ENCODE measurements at regions not wholly inside any gene's neighbourhood (a gene's known extent, or its start where the extent isn't known, plus 50 kb on each side); places are given as distances from the start of the nearest gene placed in this dataset.
"Not testable (repeated sequence)": the region's sequence is repeated elsewhere in the genome, so short reads cannot be mapped to it uniquely, and the experiment has no call there.

GRCh38 chr5:125081101-125081500 lies 334.7 kb upstream of the ZNF608 start:
- DNase-seq = no peak

GRCh38 chr5:125083981-125084380 lies 337.5 kb upstream of the ZNF608 start:
- peak; percentile 49 to 56 for DNase-seq

- no peak for DNase-seq
Measured at GRCh38 chr5:125085797-125086505, 339.5 kb upstream of the ZNF608 start.

- no peak for DNase-seq
Measured at GRCh38 chr5:125088522-125089105, 342.2 kb upstream of the ZNF608 start.

- DNase-seq = not testable (repeated sequence)
Measured at GRCh38 chr5:125092138-125092537, 345.7 kb upstream of the ZNF608 start.

GRCh38 chr5:125093776-125094175 lies 347.3 kb upstream of the ZNF608 start:
- DNase-seq = no peak

GRCh38 chr5:125100342-125100741 lies 353.9 kb upstream of the ZNF608 start:
- DNase-seq = no peak

GRCh38 chr5:125100951-125101350 lies 354.5 kb upstream of the ZNF608 start:
- no peak for DNase-seq

GRCh38 chr5:125103459-125103858 lies 357.0 kb upstream of the ZNF608 start:
- DNase-seq = no peak

GRCh38 chr5:125106271-125106670 lies 359.8 kb upstream of the ZNF608 start:
- DNase-seq = no peak

- DNase-seq = no peak
Measured at GRCh38 chr5:125106881-125107280, 360.4 kb upstream of the ZNF608 start.

- DNase-seq = no peak
Measured at GRCh38 chr5:125109293-125109692, 362.9 kb upstream of the ZNF608 start.

GRCh38 chr5:125109816-125110215 lies 363.4 kb upstream of the ZNF608 start:
- no peak for DNase-seq

GRCh38 chr5:125112196-125112595 lies 365.8 kb upstream of the ZNF608 start:
- DNase-seq = no peak

- no peak for DNase-seq
Measured at GRCh38 chr5:125113328-125113727, 366.9 kb upstream of the ZNF608 start.

GRCh38 chr5:125115195-125115525 lies 368.7 kb upstream of the ZNF608 start:
- DNase-seq = no peak

- DNase-seq = no peak
Measured at GRCh38 chr5:125117566-125117965, 371.1 kb upstream of the ZNF608 start.

- no peak for DNase-seq
Measured at GRCh38 chr5:125120012-125120411, 373.6 kb upstream of the ZNF608 start.

GRCh38 chr5:125125031-125125823 lies 378.8 kb upstream of the ZNF608 start:
- no peak for DNase-seq

GRCh38 chr5:125126050-125126449 lies 379.6 kb upstream of the ZNF608 start:
- peak in 1 of 2 donors; percentile 27 for DNase-seq

GRCh38 chr5:125129151-125129806 lies 382.8 kb upstream of the ZNF608 start:
- DNase-seq = no peak

- no peak for DNase-seq
Measured at GRCh38 chr5:125130591-125130990, 384.2 kb upstream of the ZNF608 start.

Measured in right lung (tissue), 2 donors.